A673 (cell line): ENCODE measurements at regions not wholly inside any gene's neighbourhood (a gene's known extent, or its start where the extent isn't known, plus 50 kb on each side); places are given as distances from the start of the nearest gene placed in this dataset.

Source experiments
- BruUV-seq: library from RNA; stranded (reverse); fragments of 400-500 nt; replicated peaks from 2 replicates; lab custom pipeline; 2021; lab: Mats Ljungman, UMichigan
- CTCF ChIA-PET: fragments of 300-600 bp; sonication (Branson Sonifier 250); formaldehyde crosslinking; loops from one replicate; lab custom pipeline; 2022; ENCODE audit warnings: antibody characterized with exemption; lab: Charles Lee
- POLR2A ChIA-PET: fragments of 300-600 bp; sonication (Branson Sonifier 250); formaldehyde crosslinking; loops from one replicate; lab custom pipeline; 2022; ENCODE audit warnings: antibody characterized with exemption; ENCODE audit not compliant: low non-redundant PET; lab: Charles Lee
- DNase-seq: peaks from one replicate; pipeline ENCODE4 v3.0.0-alpha.2; 2015; ENCODE audit warnings: low spot score
- H3K27ac ChIP-seq: fragments of 200-600 bp; sonication (generic); 2 replicates; pipeline ENCODE4 v1.5.1; 2016; ENCODE audit warnings: mixed run types, low read depth, mild to moderate bottlenecking, mixed read lengths, antibody characterized with exemption, low read length; ENCODE audit not compliant: poor library complexity, severe bottlenecking
- H3K27me3 ChIP-seq: fragments of 200-600 bp; sonication (generic); replicated peaks from 2 replicates; pipeline ENCODE4 v1.6.1; 2017; ENCODE audit warnings: mixed run types, low read depth, mild to moderate bottlenecking, mixed read lengths, antibody characterized with exemption, low read length; ENCODE audit not compliant: insufficient read depth, poor library complexity
- H3K36me3 ChIP-seq: fragments of 200-600 bp; sonication (generic); 2 replicates; pipeline ENCODE4 v1.6.1; 2016; ENCODE audit warnings: mixed run types, mild to moderate bottlenecking, mixed read lengths, antibody characterized with exemption, low read length; ENCODE audit not compliant: insufficient read depth, poor library complexity, severe bottlenecking
- H3K4me1 ChIP-seq: fragments of 200-600 bp; sonication (generic); 2 replicates; pipeline ENCODE4 v1.6.1; 2017; ENCODE audit warnings: mixed run types, mild to moderate bottlenecking, mixed read lengths, antibody characterized with exemption, low read length; ENCODE audit not compliant: insufficient read depth, poor library complexity, severe bottlenecking
- H3K4me3 ChIP-seq: fragments of 200-600 bp; sonication (generic); 2 replicates; pipeline ENCODE4 v1.5.1; 2016; ENCODE audit warnings: low read depth, mixed run types, mild to moderate bottlenecking, mixed read lengths, low read length; ENCODE audit not compliant: poor library complexity, severe bottlenecking
- H3K9me3 ChIP-seq: fragments of 200-600 bp; sonication (generic); 2 replicates; pipeline ENCODE4 v1.6.1; 2016; ENCODE audit warnings: mixed run types, low read depth, mild to moderate bottlenecking, mixed read lengths, antibody characterized with exemption, low read length; ENCODE audit not compliant: poor library complexity, severe bottlenecking
- EZH2 ChIP-seq: fragments of 200-600 bp; sonication (generic); IDR thresholded peaks from 2 replicates; pipeline ENCODE4 v1.6.1; 2017; ENCODE audit warnings: borderline replicate concordance, low read depth, mild to moderate bottlenecking, mixed read lengths, antibody characterized with exemption, low read length; ENCODE audit not compliant: poor library complexity, severe bottlenecking
- intact Hi-C: fragments of 100-400 bp; cut with micrococcal nuclease; formaldehyde crosslinking; loops from one replicate; pipeline ENCODE4 v1.10.0; 2022; ENCODE audit not compliant: unreplicated experiment
- TF ChIP-seq, protein P1 (sequence below): fragments of 300-800, 200-600 bp; sonication (generic); conservative IDR thresholded peaks from 2 replicates; pipeline ENCODE4 v1.5.1; 2017; ENCODE audit warnings: low read depth, mild to moderate bottlenecking, antibody characterized with exemption, low read length, moderate library complexity, mixed read lengths

GRCh38 chr16:65751622-65752521, 614.6 kb upstream of the CDH5 start:
- CTCF ChIA-PET = no interaction called here

DNA sequence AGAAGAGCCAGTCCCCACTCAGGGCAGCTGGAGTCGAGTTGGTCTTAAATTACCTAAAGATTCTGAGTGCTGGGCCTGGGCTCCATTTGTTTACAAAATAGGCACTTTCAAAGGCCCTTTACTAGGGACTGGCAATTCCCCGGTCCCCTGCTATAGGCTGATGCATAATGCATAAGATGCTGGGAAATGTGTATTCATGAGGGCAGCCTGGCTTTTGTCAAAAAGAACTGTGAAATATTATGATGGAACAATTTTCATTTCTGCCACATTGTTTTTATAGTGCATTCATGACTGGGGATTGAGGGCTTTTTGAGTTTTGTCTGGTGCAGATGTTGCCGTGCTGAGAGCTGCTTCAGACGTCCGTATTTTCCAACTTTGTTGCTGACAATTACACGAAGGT, 617.0 kb upstream of the CDH5 start:
- no peaks in the 10 kb centered on the region for H3K27me3 ChIP-seq
- no peaks in the 10 kb centered on the region for H3K9me3 ChIP-seq
- no peak for TF ChIP-seq EZH2
- peak; percentile 38 for DNase-seq
- ChIA-PET POLR2A (no interaction called here), CTCF (no interaction called here)
- BruUV-seq = no TSS peak
- no peak overlapping the region for H3K4me3 ChIP-seq
- no peak overlapping the region for H3K27ac ChIP-seq
- H3K4me1 ChIP-seq = peaks cover 20% of the 10 kb centered on the region
- intact Hi-C loops = no loop called here
- H3K36me3 ChIP-seq = no peaks in the 10 kb centered on the region

More at GRCh38 chr16:65751622-65752521, 614.6 kb upstream of the CDH5 start:
- no TSS peak for BruUV-seq
- POLR2A ChIA-PET = no interaction called here
- H3K36me3 ChIP-seq = no peaks in the 10 kb centered on the region
- intact Hi-C loops = no loop called here
- peak; percentile 69 for DNase-seq
- no peaks in the 10 kb centered on the region for H3K9me3 ChIP-seq
- peaks cover 20% of the 10 kb centered on the region for H3K4me1 ChIP-seq
- H3K27me3 ChIP-seq = no peaks in the 10 kb centered on the region
- H3K4me3 ChIP-seq = no peak overlapping the region
- TF ChIP-seq EZH2 = no peak
- TF ChIP-seq, protein P1, sequence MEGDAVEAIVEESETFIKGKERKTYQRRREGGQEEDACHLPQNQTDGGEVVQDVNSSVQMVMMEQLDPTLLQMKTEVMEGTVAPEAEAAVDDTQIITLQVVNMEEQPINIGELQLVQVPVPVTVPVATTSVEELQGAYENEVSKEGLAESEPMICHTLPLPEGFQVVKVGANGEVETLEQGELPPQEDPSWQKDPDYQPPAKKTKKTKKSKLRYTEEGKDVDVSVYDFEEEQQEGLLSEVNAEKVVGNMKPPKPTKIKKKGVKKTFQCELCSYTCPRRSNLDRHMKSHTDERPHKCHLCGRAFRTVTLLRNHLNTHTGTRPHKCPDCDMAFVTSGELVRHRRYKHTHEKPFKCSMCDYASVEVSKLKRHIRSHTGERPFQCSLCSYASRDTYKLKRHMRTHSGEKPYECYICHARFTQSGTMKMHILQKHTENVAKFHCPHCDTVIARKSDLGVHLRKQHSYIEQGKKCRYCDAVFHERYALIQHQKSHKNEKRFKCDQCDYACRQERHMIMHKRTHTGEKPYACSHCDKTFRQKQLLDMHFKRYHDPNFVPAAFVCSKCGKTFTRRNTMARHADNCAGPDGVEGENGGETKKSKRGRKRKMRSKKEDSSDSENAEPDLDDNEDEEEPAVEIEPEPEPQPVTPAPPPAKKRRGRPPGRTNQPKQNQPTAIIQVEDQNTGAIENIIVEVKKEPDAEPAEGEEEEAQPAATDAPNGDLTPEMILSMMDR = no peak
- H3K27ac ChIP-seq = no peak overlapping the region

DNA sequence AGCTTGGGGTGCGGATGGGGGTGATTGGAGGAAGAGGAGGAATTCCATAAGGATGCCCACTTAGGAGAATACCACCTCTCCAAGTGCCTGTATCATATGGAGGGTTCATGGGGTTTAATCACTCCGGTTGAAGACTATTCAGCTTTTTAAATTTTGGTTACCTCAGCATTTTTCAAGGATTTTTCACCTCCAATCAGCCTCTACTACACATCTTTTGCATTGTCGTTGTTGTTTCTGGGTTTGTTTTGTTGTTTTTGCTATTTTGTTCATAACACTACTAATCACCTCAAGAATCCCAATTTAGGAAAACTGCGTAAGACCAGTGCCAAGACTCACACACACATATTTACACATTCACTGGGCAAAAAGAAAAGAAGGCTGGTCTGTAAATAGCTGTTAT, 619.5 kb upstream of the CDH5 start:
- no TSS peak for BruUV-seq
- intact Hi-C loops = no loop called here
- Histone ChIP-seq H3K4me1 (peaks cover 12% of the 10 kb centered on the region), H3K27me3 (no peaks in the 10 kb centered on the region), H3K4me3 (no peak overlapping the region), H3K27ac (no peak overlapping the region), H3K9me3 (no peaks in the 10 kb centered on the region), H3K36me3 (no peaks in the 10 kb centered on the region)
- TF ChIP-seq EZH2 = no peak
- TF ChIP-seq, protein P1 = no peak
- ChIA-PET POLR2A (no interaction called here), CTCF (no interaction called here)
- DNase-seq = no peak
